MM.1S (cell line): ENCODE measurements at regions not wholly inside any gene's neighbourhood (a gene's known extent, or its start where the extent isn't known, plus 50 kb on each side); places are given as distances from the start of the nearest gene placed in this dataset.

Source experiments
- DNase-seq: peaks from one replicate; pipeline ENCODE4 v3.0.0-alpha.2; 2015
- H2AFZ ChIP-seq: fragments of 300-600 bp; sonication (generic); 2 replicates; pipeline ENCODE4 v1.6.0; 2016; ENCODE audit warnings: antibody characterized with exemption, low read length
- H3F3A ChIP-seq: fragments of 300-600 bp; sonication (generic); 2 replicates; pipeline ENCODE4 v1.6.1; 2016; ENCODE audit warnings: mild to moderate bottlenecking, antibody characterized with exemption, low read length, moderate library complexity, mixed read lengths; ENCODE audit not compliant: insufficient read depth
- H3K27ac ChIP-seq: fragments of 300-600 bp; sonication (generic); 2 replicates; pipeline ENCODE4 v1.5.1; 2016; ENCODE audit warnings: mild to moderate bottlenecking, low read length
- H3K27me3 ChIP-seq: fragments of 300-600 bp; sonication (generic); replicated peaks from 2 replicates; pipeline ENCODE4 v1.6.0; 2016; ENCODE audit warnings: low read length; ENCODE audit not compliant: insufficient read depth
- H3K36me3 ChIP-seq: fragments of 300-600 bp; sonication (generic); replicated peaks from 2 replicates; pipeline ENCODE4 v1.6.1; 2016; ENCODE audit warnings: mild to moderate bottlenecking, low read length, mixed read lengths; ENCODE audit not compliant: insufficient read depth
- H3K4me1 ChIP-seq: fragments of 300-600 bp; sonication (generic); 2 replicates; pipeline ENCODE4 v1.6.1; 2016; ENCODE audit warnings: low read length, mixed read lengths
- H3K4me2 ChIP-seq: fragments of 300-600 bp; sonication (generic); 2 replicates; pipeline ENCODE4 v1.6.0; 2016; ENCODE audit warnings: low read depth, low read length
- H3K4me3 ChIP-seq: fragments of 300-600 bp; sonication (generic); 2 replicates; pipeline ENCODE4 v1.5.1; 2016; ENCODE audit warnings: low read length, mixed read lengths
- H3K79me2 ChIP-seq: fragments of 300-600 bp; sonication (generic); 2 replicates; pipeline ENCODE4 v1.6.1; 2016; ENCODE audit warnings: mixed run types, low read length, mixed read lengths
- H3K9ac ChIP-seq: fragments of 300-600 bp; sonication (generic); 2 replicates; pipeline ENCODE4 v1.6.1; 2016; ENCODE audit warnings: low read length, mixed read lengths
- H3K9me2 ChIP-seq: fragments of 300-600 bp; sonication (generic); replicated peaks from 2 replicates; pipeline ENCODE4 v1.6.1; 2016; ENCODE audit warnings: mild to moderate bottlenecking, low read length, mixed read lengths; ENCODE audit not compliant: insufficient read depth
- H3K9me3 ChIP-seq: fragments of 300-600 bp; sonication (generic); replicated peaks from 2 replicates; pipeline ENCODE4 v1.6.1; 2016; ENCODE audit warnings: mild to moderate bottlenecking, low read length, mixed read lengths; ENCODE audit not compliant: insufficient read depth
- H4K20me1 ChIP-seq: fragments of 300-600 bp; sonication (generic); 2 replicates; pipeline ENCODE4 v1.6.1; 2016; ENCODE audit warnings: mild to moderate bottlenecking, low read length, moderate library complexity, mixed read lengths; ENCODE audit not compliant: insufficient read depth
- EZH2 ChIP-seq: fragments of 300-600 bp; sonication (generic); optimal IDR thresholded peaks from 2 replicates; pipeline ENCODE3; 2017; ENCODE audit warnings: low read depth, mild to moderate bottlenecking, antibody characterized with exemption, low read length, mixed read lengths
- EZH2phosphoT487 ChIP-seq: fragments of 300-600 bp; sonication (generic); IDR thresholded peaks from 2 replicates; pipeline ENCODE4 v1.6.1; 2018; ENCODE audit warnings: antibody characterized with exemption, low read length
- TF ChIP-seq, protein P1 (sequence below): fragments of 300-600 bp; sonication (generic); IDR thresholded peaks from 2 replicates; pipeline ENCODE4 v1.5.1; 2016; ENCODE audit warnings: antibody characterized with exemption, low read length, mixed read lengths

DNA sequence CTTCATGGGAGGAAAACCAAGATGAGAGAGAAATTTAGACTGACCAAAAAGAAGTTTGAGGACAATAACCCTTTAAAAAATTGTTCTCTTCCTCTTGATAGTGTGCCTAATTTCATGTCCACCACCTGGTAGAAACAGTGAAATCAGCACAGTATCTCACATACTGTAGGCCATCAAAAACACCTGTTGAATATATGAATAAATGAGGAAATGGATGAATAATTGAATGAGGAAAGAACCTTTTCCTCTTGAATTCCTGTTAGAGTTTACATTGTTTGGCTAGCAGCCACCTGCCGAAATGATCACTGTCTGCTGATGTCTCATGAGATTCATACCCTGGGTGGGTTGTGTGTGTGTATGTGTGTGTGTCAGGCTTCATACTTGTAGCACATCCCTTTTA lies 198.7 kb upstream of the PBX1 start:
- H4K20me1 ChIP-seq: no peaks in the 10 kb centered on the region
- no peak for TF ChIP-seq EZH2
- no peak for TF ChIP-seq EZH2phosphoT487
- TF ChIP-seq, protein P1, sequence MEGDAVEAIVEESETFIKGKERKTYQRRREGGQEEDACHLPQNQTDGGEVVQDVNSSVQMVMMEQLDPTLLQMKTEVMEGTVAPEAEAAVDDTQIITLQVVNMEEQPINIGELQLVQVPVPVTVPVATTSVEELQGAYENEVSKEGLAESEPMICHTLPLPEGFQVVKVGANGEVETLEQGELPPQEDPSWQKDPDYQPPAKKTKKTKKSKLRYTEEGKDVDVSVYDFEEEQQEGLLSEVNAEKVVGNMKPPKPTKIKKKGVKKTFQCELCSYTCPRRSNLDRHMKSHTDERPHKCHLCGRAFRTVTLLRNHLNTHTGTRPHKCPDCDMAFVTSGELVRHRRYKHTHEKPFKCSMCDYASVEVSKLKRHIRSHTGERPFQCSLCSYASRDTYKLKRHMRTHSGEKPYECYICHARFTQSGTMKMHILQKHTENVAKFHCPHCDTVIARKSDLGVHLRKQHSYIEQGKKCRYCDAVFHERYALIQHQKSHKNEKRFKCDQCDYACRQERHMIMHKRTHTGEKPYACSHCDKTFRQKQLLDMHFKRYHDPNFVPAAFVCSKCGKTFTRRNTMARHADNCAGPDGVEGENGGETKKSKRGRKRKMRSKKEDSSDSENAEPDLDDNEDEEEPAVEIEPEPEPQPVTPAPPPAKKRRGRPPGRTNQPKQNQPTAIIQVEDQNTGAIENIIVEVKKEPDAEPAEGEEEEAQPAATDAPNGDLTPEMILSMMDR: no peak
- H3K4me2 ChIP-seq: no peak overlapping the region
- H3K4me3 ChIP-seq: no peak overlapping the region
- no peaks in the 10 kb centered on the region for H3K36me3 ChIP-seq
- H3K9ac ChIP-seq: no peak overlapping the region
- no peaks in the 10 kb centered on the region for H3K9me3 ChIP-seq
- no peaks in the 10 kb centered on the region for H3K4me1 ChIP-seq
- H2AFZ ChIP-seq: no peak overlapping the region
- no peaks in the 10 kb centered on the region for H3F3A ChIP-seq
- no peaks in the 10 kb centered on the region for H3K27me3 ChIP-seq
- DNase-seq: no peak
- H3K79me2 ChIP-seq: no peaks in the 10 kb centered on the region
- H3K9me2 ChIP-seq: no peaks in the 10 kb centered on the region
- no peak overlapping the region for H3K27ac ChIP-seq

DNA sequence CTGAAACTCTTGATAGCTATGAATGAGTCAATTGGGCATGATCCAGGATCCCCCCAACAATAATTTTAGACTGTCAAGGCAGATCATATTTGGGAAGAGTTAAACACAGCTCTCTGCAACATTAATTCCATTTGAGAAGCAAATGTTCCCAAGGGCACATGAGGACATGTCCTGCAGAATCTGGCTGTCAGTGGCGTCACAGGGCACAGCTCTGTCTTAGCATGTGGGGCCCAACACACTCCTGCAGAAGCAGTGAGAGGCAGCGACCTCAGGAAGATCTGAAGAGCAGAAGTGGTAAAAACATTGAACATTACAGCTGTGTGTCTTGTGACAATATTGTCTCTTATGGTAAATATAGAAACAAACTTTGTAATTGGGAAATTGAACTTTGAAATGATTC lies 197.1 kb upstream of the PBX1 start:
- no peak overlapping the region for H3K4me3 ChIP-seq
- no peaks in the 10 kb centered on the region for H3K9me2 ChIP-seq
- H3K36me3 ChIP-seq: no peaks in the 10 kb centered on the region
- TF ChIP-seq, protein P1: no peak
- no peak for TF ChIP-seq EZH2
- no peak for TF ChIP-seq EZH2phosphoT487
- no peak overlapping the region for H3K9ac ChIP-seq
- DNase-seq: no peak
- no peaks in the 10 kb centered on the region for H4K20me1 ChIP-seq
- no peaks in the 10 kb centered on the region for H3K79me2 ChIP-seq
- H3K27me3 ChIP-seq: no peaks in the 10 kb centered on the region
- H3K9me3 ChIP-seq: no peaks in the 10 kb centered on the region
- H3K27ac ChIP-seq: no peak overlapping the region
- no peak overlapping the region for H2AFZ ChIP-seq
- no peaks in the 10 kb centered on the region for H3F3A ChIP-seq
- no peaks in the 10 kb centered on the region for H3K4me1 ChIP-seq
- no peak overlapping the region for H3K4me2 ChIP-seq

DNA sequence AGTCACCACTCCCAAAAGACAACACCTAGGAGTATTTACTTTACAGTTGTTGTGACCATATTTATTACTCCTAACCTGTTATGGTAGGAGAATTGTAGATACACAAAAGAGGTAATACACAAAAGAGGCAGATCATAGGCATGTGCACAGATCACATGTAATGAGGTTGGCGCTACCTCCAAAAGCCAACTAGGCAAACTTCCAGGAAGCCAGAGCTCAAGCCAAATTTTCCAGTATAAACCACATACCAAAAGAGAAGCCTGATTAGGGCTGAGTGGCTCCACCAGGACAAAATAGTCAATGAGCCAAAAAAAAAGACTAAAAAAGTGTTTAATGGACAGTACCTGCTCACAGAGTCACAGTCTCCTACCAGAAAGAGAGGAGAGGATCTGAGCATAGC lies 195.0 kb upstream of the PBX1 start:
- Histone ChIP-seq H3K9ac (no peak overlapping the region), H3K27ac (no peak overlapping the region), H3K4me2 (no peak overlapping the region), H3K27me3 (no peaks in the 10 kb centered on the region), H2AFZ (no peak overlapping the region), H3F3A (no peaks in the 10 kb centered on the region), H3K9me2 (no peaks in the 10 kb centered on the region), H3K4me1 (no peaks in the 10 kb centered on the region), H3K79me2 (no peaks in the 10 kb centered on the region), H4K20me1 (no peaks in the 10 kb centered on the region), H3K36me3 (no peaks in the 10 kb centered on the region), H3K4me3 (no peak overlapping the region), H3K9me3 (no peaks in the 10 kb centered on the region)
- TF ChIP-seq, protein P1: no peak
- TF ChIP-seq EZH2phosphoT487 (no peak), EZH2 (no peak)
- no peak for DNase-seq
